HG03175 (cell line): ENCODE measurements at regions not wholly inside any gene's neighbourhood (a gene's known extent, or its start where the extent isn't known, plus 50 kb on each side); places are given as distances from the start of the nearest gene placed in this dataset.
"Not testable (repeated sequence)": the region's sequence is repeated elsewhere in the genome, so short reads cannot be mapped to it uniquely, and the experiment has no call there.

ENCODE experiments used
- ATAC-seq: cut with Tn5 transposase; IDR thresholded peaks from one replicate; pipeline ENCODE4 v1.9.1; 2021; ENCODE audit warnings: mild to moderate bottlenecking, moderate library complexity; ENCODE audit not compliant: unreplicated experiment

- no peak for ATAC-seq
Measured at GRCh38 chr14:71416392-71416791, 509.1 kb downstream of the PCNX1 start.

- ATAC-seq = no peak
Measured at GRCh38 chr14:71418532-71419245, 511.4 kb downstream of the PCNX1 start.

DNA sequence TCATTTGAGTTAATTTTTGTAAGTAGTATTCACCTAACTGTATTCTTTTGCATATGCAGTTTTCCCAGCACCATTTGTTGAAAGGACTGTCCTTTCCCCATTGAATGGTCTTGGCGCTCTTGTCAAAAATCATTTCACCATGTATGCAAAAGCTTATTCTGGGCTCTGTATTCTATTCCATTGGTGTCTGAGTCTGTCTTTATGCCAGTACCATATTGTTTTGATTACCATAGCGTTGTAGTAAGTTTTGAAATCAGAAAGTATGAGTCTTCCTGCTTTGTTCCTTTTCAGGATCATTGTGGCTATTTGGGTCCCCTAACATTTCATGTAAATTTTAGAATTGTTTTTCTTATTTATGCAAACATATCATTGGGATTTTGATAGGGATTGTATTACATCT lies 508.7 kb upstream of the RGS6 start:
- no peak for ATAC-seq

DNA sequence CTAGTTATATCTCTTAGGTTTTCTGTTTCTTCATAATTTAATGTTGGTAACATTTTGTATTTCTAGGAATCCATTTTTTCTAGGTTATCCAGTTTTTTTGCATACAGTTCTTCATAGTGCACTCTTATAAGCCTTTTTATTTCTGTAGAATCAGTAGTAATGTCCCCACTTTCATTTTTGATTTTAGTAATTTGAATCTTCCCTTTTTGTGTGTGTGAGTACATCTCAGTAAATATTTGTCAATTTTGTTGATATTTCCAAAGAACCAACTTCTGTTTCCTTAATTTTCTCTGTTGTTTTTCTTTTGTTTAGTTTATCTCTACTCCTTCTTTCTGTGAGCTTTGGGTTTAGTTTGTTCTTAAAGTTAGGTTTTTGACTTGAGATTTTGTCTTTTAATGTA lies 507.3 kb upstream of the RGS6 start:
- ATAC-seq = no peak

DNA sequence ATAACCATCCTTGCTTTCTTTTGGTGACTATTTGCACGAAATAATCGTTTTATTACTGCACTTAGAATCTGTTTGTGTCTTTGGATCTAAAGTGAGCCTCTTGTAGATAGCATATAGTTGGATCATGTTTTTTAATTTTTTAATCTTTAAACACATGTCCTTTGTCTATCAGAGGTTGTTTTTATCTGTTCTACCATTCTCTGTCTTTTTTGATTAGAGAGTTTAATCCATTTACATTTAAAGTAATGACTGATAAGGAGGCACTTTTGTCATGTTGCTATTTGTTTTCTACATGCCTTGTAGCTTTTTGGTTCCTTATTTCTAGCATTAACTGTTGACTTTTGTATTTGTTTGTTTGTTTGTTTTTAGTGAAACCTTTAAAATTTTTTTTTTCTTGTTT lies 506.2 kb upstream of the RGS6 start:
- ATAC-seq = no peak

GRCh38 chr14:71429902-71430301 lies 502.3 kb upstream of the RGS6 start:
- ATAC-seq = no peak

DNA sequence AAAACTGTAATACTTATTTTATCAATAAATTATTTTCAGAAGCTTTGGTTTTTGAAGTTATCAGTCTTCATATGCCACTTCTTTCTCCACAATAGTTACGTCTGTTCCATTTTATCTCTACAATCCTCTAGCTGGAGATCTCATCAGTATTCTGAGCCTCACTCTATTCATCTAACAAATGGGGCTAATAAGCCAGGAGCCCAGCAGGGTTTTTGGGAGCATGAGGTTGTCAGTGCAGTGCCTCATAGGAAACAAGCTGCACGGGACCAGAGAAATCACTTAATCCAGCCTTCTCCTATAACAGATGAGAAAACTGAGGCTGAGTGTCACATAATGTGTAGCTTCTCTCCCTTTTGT lies 501.9 kb upstream of the RGS6 start:
- ATAC-seq = no peak

DNA sequence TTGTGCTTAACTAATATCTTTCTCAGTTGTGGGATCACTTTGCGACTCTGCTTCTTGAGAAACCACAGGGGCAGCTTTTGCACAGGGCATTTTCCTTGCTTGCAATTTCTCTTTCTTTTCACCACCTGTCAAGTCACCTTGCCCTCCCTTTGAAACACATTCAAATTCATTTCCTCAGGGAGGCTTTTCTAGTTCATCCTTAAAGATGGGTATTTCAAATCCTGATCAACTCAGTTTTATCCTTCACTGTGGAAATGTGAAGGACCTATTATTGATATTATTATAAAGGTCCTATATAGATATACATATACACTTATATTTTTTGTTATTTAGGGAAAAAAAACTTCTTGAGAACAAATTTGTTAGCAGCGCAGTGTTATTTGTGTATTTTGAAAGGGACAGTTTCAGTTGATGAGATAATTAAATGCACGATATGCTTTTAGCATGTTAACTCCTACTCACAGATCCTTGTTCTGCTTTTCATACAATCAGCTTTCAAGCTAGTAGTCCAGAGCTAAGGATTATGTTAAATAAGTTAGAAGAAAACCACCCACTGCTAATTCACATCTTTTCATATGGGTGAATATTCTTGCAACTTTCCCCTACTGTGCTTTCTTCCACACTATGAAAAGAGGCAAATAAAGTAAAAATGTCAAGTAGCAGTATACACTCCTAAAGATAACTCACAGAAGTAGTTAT lies 501.4 kb upstream of the RGS6 start:
- no peak for ATAC-seq

DNA sequence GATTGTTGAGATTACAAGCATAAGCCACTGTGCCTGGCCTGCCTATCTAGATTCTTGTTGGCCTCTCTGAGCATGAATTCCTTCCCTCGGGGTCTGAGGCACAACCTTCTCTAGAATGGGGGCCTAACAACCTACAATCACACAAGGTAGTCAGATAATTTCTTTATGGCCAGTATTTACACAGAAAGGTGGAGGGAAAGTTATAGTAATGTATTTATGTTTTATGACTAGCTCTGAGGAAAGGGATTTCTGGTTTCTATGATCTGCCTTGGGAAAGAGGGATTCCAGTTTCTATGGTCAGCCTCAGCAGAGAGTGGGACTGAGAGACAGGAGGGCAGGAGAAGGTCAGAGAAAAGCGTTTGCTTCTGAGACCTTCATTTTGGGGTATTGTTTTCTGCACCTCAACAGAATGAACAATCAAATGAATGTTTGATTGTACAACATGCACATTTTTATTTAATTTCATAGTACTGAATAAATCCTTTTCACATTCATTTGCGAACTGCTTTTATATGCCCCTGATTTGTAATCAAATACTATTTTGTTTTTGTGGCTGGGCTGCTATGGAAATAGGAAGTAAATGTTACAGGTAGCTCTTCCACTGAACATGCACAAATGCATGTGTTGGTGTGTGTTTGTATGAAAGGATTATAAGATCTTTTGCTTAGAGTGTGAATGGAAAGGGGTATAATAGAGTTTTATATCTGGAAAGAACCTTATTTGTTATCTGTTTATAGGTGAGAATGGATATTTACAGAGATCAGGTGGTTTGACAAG lies 499.7 kb upstream of the RGS6 start:
- no peak for ATAC-seq

- ATAC-seq = no peak
Measured at GRCh38 chr14:71433303-71433702, 498.9 kb upstream of the RGS6 start.

- not testable (repeated sequence) for ATAC-seq
Measured at GRCh38 chr14:71435641-71436040, 496.6 kb upstream of the RGS6 start.

GRCh38 chr14:71437870-71438269 lies 494.4 kb upstream of the RGS6 start:
- ATAC-seq = no peak

DNA sequence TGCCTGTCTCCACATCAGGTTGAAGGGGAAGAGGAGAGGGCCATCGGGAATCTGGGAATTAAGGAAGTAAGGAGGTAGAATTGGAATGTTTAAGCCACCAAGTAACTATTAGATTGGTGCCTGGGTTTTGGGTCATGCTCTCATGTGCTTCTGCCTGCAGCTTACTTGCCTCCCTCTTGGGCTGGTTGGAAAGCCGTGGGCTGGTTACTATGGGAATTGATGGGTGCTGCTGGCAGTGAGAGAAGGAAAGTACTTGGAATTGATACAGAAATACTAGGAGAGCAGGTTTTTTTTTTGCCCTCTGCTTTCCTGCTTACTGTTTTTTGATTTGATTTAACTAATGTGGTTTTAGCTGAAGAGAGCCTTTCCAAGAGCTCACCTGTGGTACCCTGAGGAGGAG lies 493.5 kb upstream of the RGS6 start:
- no peak for ATAC-seq

DNA sequence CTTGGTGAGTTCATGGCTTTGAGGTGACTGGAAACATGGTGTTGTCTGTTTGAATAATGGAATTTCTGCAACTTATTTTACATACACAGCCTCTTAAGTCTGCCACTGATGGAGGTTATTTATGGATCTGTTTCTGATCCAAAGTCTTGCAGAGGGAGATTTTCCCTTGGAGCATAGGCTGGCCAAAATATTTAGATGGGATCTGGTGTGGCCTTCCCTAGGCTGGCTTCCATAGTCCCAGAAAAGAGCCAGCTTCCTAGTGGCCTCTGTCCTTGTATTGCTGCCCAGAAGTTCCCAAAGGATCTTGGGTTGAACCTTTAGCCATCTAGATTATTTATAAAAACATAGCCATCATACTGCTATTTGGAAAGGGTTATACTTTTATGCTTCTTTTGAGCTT lies 491.1 kb upstream of the RGS6 start:
- ATAC-seq = no peak

- no peak for ATAC-seq
Measured at GRCh38 chr14:71444030-71444822, 488.0 kb upstream of the RGS6 start.

DNA sequence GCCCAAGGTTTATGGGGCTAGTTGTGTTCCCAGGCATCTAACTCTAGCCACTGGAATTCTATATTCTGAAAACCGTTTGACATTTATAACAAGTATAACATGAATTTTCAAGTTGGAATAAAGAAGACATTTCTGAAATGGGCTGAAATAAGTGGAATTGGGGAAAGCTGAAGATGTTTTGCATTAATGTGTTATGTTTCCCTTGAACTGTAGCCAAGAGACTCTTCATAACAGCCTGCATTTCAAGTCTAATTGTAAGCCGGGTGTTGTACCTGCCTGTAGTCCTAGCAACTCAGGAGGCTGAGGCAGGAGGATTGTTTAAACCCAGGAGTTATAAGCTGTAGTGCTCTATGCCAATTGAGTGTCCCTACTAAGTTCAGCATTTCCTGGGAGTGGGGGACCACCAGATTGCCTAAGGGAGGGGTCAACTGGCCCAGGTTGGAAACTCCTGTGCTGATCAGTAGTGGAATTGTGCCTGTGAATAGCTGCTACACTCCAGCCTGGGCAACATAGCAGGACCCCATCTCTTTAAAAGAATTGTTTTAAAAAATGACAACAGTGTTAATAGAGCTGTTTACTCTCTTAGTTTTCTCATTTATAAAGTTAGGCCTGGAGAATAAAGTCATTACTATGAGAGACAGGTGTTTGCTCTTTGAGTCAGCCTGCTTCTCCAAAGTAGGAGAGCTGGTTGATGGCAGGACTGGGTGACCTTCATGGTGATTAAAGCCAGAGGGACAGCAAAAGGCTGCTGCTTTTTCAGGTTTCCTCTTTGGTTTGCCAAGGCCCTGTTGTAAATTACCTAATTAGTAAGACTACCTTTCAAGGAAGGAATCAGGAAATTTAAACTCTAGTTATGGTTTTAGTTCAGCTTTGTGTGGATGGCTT lies 483.6 kb upstream of the RGS6 start:
- no peak for ATAC-seq

DNA sequence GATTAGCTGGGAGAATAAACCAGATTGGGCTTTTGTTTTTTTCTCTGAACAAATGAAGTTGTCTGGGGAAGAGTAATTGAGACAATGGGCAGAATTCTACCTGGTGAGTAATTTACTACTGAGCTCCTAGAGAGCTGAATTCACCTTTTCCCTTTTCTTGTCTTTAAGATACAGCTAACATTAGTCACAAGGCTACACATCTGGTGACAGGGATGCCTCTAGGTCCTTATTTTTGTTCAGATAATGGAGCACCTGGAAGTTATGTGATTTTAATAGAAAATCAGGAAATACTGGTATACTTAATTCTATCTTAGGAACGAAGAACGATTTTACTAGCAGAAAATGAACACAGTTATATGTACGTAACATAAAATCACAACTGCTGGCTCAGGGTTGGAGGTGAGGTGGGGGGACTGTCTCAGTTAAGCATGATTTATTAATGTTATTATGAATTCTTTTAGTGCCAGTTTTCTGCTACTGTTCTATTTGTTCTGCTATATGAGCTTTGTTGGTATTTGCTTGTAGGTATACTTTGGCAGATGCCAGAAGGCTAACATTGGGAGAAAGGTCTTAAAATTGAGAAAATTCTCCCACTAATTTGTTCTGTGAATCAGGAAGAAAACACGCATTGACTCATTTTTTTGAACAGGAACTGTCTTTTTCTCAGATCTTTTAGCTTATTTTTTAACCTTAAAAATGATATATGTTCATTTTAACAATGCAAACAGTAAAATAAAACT lies 482.7 kb upstream of the RGS6 start:
- ATAC-seq = no peak

DNA sequence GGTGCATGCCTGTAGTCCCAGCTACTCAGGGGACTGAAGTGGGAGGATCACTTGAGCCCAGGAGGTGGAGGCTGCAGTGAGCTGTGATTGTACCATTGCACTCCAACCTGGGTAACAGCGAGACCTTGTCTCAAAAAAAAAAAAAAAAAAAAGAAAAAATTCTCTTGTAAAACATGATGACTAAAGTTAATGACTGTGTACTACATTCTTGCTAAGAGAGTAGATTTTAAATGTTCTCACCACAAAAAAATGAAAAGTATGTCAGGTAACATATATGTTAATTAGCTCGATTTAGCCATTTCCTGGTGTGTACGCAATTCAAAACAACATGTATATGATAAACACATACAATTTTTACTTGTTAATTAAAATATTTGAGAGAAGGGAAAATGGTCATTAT lies 480.7 kb upstream of the RGS6 start:
- ATAC-seq = no peak

DNA sequence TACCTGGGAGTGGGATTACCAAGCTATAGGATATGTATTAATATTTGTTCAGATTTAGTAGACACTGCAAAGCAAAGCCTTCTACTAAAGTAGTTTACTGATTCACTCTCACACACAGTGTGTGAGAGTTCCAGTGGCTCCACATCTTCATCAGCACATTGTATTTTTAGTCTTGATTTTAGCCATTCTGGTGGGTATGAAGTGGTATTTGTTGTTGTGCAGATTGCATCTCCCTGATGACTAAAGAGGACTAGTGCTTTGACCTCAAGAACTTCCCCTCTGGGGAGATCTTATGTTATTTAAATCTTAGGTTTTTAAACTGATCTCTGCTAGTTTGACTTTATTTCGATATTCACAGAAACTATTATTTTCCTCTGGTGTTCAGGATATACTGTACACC lies 479.7 kb upstream of the RGS6 start:
- ATAC-seq = no peak

GRCh38 chr14:71452987-71453386 lies 479.2 kb upstream of the RGS6 start:
- no peak for ATAC-seq
